HCT116 (cell line): ENCODE measurements at regions not wholly inside any gene's neighbourhood (a gene's known extent, or its start where the extent isn't known, plus 50 kb on each side); places are given as distances from the start of the nearest gene placed in this dataset.

Experiments used
- ATAC-seq: fragments of 200-7000 bp; cut with Tn5 transposase; 2 replicates; pipeline ENCODE4 v1.9.1; 2020; ENCODE audit warnings: mild to moderate bottlenecking, moderate library complexity
- BruUV-seq: library from RNA; stranded (reverse); fragments of 400-500 nt; replicated peaks from 2 replicates; lab custom pipeline; 2021; lab: Mats Ljungman, UMichigan
- CTCF ChIA-PET: fragments of 300-600 bp; sonication (Branson Sonifier 250); formaldehyde crosslinking; loops from one replicate; lab custom pipeline; 2021; ENCODE audit warnings: antibody characterized with exemption; lab: Charles Lee
- POLR2A ChIA-PET: fragments of 300-600, 350-600 bp; sonication (Branson Sonifier 250); formaldehyde crosslinking; loops from one replicate; lab custom pipeline; 2021; ENCODE audit warnings: antibody characterized with exemption; lab: Charles Lee
- RAD21 ChIA-PET, 2 experiments: fragments of 300-600 bp; sonication (Branson Sonifier 250); formaldehyde crosslinking; loops; one replicate each; lab custom pipeline; 2023; ENCODE audit warnings: low total read pairs in 2 of 2; ENCODE audit not compliant: uncharacterized antibody in 2 of 2, unreplicated experiment in 2 of 2, low non-redundant PET in 1 of 2; lab: Charles Lee
- DNase-seq: peaks from one replicate; pipeline ENCODE4 v3.0.0-alpha.2; 2010; ENCODE audit warnings: low read depth, low spot score
- H2AFZ ChIP-seq: fragments of 200-600 bp; shearing (Covaris generic), sonication (generic); 2 replicates; pipeline ENCODE4 v1.6.1; 2017; ENCODE audit warnings: low read depth, mixed run types, mixed read lengths, antibody characterized with exemption, low read length; ENCODE audit not compliant: poor library complexity, severe bottlenecking
- H3K27ac ChIP-seq: 2 replicates; pipeline ENCODE4 v1.5.1; 2012; ENCODE audit warnings: low read depth, low read length
- H3K27me3 ChIP-seq: fragments of 200-600 bp; sonication (generic); 2 replicates; pipeline ENCODE4 v1.6.1; 2016; ENCODE audit warnings: mixed run types, low read length, mixed read lengths; ENCODE audit not compliant: insufficient read depth
- H3K36me3 ChIP-seq, 2 experiments: fragments of 200-500 bp in 1 of 2; fragments of 200-600 bp in 1 of 2; sonication (Bioruptor generic) in 1 of 2; sonication (generic) in 1 of 2; 2 replicates each; pipeline versions ENCODE4 v1.5.1 to v1.6.1; 2014 to 2016; ENCODE audit warnings: low read length in 2 of 2, inconsistent platforms in 1 of 2, mixed read lengths in 1 of 2, mixed run types in 1 of 2; ENCODE audit not compliant: insufficient read depth in 2 of 2, control insufficient read depth in 1 of 2
- H3K4me1 ChIP-seq, 2 experiments: fragments of 200-600 bp in 1 of 2; sonication (generic) in 1 of 2; 2 replicates each; pipeline versions ENCODE4 v1.5.1 to v1.6.1; 2012 to 2017; ENCODE audit warnings: low read length in 2 of 2, inconsistent platforms in 1 of 2, mild to moderate bottlenecking in 1 of 2, mixed read lengths in 1 of 2, mixed run types in 1 of 2, moderate library complexity in 1 of 2; ENCODE audit not compliant: insufficient read depth in 2 of 2, control insufficient read depth in 1 of 2
- H3K4me2 ChIP-seq: fragments of 200-600 bp; sonication (generic); 2 replicates; pipeline ENCODE4 v1.6.1; 2017; ENCODE audit warnings: mixed run types, low read length, mixed read lengths
- H3K4me3 ChIP-seq, 2 experiments: fragments of 200-600 bp in 1 of 2; sonication (generic) in 1 of 2; replicated peaks in 1 of 2; 2 replicates each; pipeline ENCODE4 v1.5.1; 2011 to 2016; ENCODE audit warnings: low read length in 2 of 2, control low read depth in 1 of 2, low read depth in 1 of 2, mild to moderate bottlenecking in 1 of 2, mixed read lengths in 1 of 2, mixed run types in 1 of 2
- H3K79me2 ChIP-seq: fragments of 200-600 bp; sonication (generic); 2 replicates; pipeline ENCODE4 v1.6.1; 2017; ENCODE audit warnings: mild to moderate bottlenecking, mixed run types, low read length, moderate library complexity, mixed read lengths; ENCODE audit not compliant: insufficient read depth
- H3K9ac ChIP-seq: fragments of 200-600 bp; sonication (generic); 2 replicates; pipeline ENCODE4 v1.6.1; 2016; ENCODE audit warnings: low read length, mixed read lengths
- H3K9me2 ChIP-seq: fragments of 200-600 bp; sonication (generic), shearing (Covaris generic); 2 replicates; pipeline ENCODE4 v1.6.1; 2017; ENCODE audit warnings: mixed run types, mild to moderate bottlenecking, moderate library complexity; ENCODE audit not compliant: insufficient read depth
- H3K9me3 ChIP-seq, 2 experiments: fragments of 200-500 bp in 1 of 2; fragments of 200-600 bp in 1 of 2; sonication (Bioruptor generic) in 1 of 2; sonication (generic) in 1 of 2; 2 replicates each; pipeline ENCODE4 v1.6.1; 2014 to 2017; ENCODE audit warnings: low read length in 2 of 2, mixed read lengths in 2 of 2, inconsistent platforms in 1 of 2, low read depth in 1 of 2, mild to moderate bottlenecking in 1 of 2, mixed run types in 1 of 2, moderate library complexity in 1 of 2; ENCODE audit not compliant: control insufficient read depth in 1 of 2, insufficient read depth in 1 of 2
- H4K20me1 ChIP-seq: fragments of 200-600 bp; sonication (generic), shearing (Covaris generic); 2 replicates; pipeline ENCODE4 v1.6.1; 2017; ENCODE audit warnings: mixed run types, mild to moderate bottlenecking, moderate library complexity; ENCODE audit not compliant: insufficient read depth
- EGR1 ChIP-seq: IDR thresholded peaks from 2 replicates; pipeline ENCODE4 v1.6.1; 2012; ENCODE audit warnings: low read depth
- ELF1 ChIP-seq: IDR thresholded peaks from 2 replicates; pipeline ENCODE4 v1.6.1; 2012; ENCODE audit warnings: low read depth, borderline replicate concordance
- EZH2 ChIP-seq: fragments of 200-600 bp; sonication (generic); IDR thresholded peaks from 2 replicates; pipeline ENCODE4 v1.6.1; 2017; ENCODE audit warnings: antibody characterized with exemption, mixed run types
- EZH2phosphoT487 ChIP-seq: fragments of 200-600 bp; IDR thresholded peaks from 2 replicates; pipeline ENCODE4 v1.6.1; 2018; ENCODE audit warnings: antibody characterized with exemption, borderline replicate concordance
- JUND ChIP-seq: IDR thresholded peaks from 2 replicates; pipeline ENCODE4 v1.6.1; 2012
- POLR2A ChIP-seq: IDR thresholded peaks from 2 replicates; pipeline ENCODE4 v1.7.0; 2011; ENCODE audit warnings: borderline replicate concordance; ENCODE audit not compliant: insufficient read depth, insufficient read length; ENCODE audit errors: extremely low read depth
- POLR2AphosphoS5 ChIP-seq: IDR thresholded peaks from 2 replicates; pipeline ENCODE4 v1.6.1; 2011; ENCODE audit warnings: mild to moderate bottlenecking, low read depth, low read length, moderate library complexity
- RAD21 ChIP-seq: IDR thresholded peaks from 2 replicates; pipeline ENCODE4 v1.6.1; 2012; ENCODE audit warnings: low read depth, mild to moderate bottlenecking
- SIN3A ChIP-seq: IDR thresholded peaks from 2 replicates; pipeline ENCODE4 v1.6.1; 2012; ENCODE audit warnings: low read depth
- SP1 ChIP-seq: IDR thresholded peaks from 2 replicates; pipeline ENCODE4 v1.6.1; 2012; ENCODE audit warnings: low read depth
- SRF ChIP-seq: IDR thresholded peaks from 2 replicates; pipeline ENCODE4 v1.6.1; 2012; ENCODE audit warnings: low read depth
- TCF7L2 ChIP-seq: IDR thresholded peaks from 2 replicates; pipeline ENCODE4 v1.7.0; 2011; ENCODE audit warnings: borderline replicate concordance, inconsistent platforms; ENCODE audit not compliant: insufficient read depth, insufficient read length; ENCODE audit errors: extremely low read depth
- YY1 ChIP-seq: IDR thresholded peaks from 2 replicates; pipeline ENCODE4 v1.6.1; 2011; ENCODE audit warnings: low read length, low read depth, moderate library complexity, mild to moderate bottlenecking; ENCODE audit not compliant: insufficient replicate concordance; ENCODE audit errors: extremely low read depth
- ZFX ChIP-seq: fragments of 450-650 bp; IDR thresholded peaks from 2 replicates; pipeline ENCODE4 v1.6.1; 2017
- ZNF274 ChIP-seq: fragments of 200-500 bp; sonication (Bioruptor generic); IDR thresholded peaks from 2 replicates; pipeline ENCODE4 v1.6.1; 2014; ENCODE audit warnings: mild to moderate bottlenecking, low read depth, low read length, inconsistent platforms
- intact Hi-C: fragments of 100-400 bp; cut with micrococcal nuclease; formaldehyde crosslinking; loops from 2 replicates; pipeline ENCODE4 v1.10.0; 2022
- TF ChIP-seq, protein P1 (sequence below): IDR thresholded peaks from 2 replicates; pipeline ENCODE4 v1.6.1; 2012
- TF ChIP-seq, protein P2 (sequence below), 3 experiments: fragments of 200-600 bp in 1 of 3; sonication (generic) in 1 of 3; IDR thresholded peaks in 2 of 3; conservative IDR thresholded peaks in 1 of 3; 2 replicates each; pipeline ENCODE4 v1.5.1; 2012 to 2017; ENCODE audit warnings: low read depth in 2 of 3, low read length in 2 of 3, antibody characterized with exemption in 1 of 3, borderline replicate concordance in 1 of 3, control low read depth in 1 of 3, mild to moderate bottlenecking in 1 of 3, mixed read lengths in 1 of 3, mixed run types in 1 of 3, moderate library complexity in 1 of 3; ENCODE audit not compliant: insufficient read depth in 1 of 3
- TF ChIP-seq, protein P3 (sequence below): IDR thresholded peaks from 2 replicates; pipeline ENCODE4 v1.6.1; 2011; ENCODE audit warnings: mild to moderate bottlenecking, low read length, moderate library complexity; ENCODE audit not compliant: insufficient replicate concordance; ENCODE audit errors: extremely low read depth

DNA sequence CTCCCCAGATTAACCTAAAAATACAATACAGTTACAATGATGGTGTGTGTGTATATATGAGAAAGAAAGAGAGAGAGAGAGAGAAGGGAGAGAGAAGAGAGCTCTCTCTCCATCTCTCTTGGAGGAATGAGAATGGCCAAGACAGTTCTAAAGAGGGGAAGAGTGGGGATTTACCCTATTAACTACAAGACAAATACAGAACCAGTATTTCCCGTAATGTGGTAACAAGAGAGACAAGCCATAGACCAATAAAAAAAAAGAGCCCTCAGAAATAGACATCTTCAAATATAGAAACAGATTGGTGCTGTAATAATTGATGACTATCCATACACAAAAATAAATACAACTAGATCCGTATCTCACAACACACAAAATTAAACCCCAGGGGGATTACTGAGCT lies 87.0 kb downstream of the NSMCE3 start (continued):
- TF ChIP-seq YY1 (no peak), ELF1 (no peak), POLR2A (no peak), SIN3A (no peak), EZH2phosphoT487 (no peak), EZH2 (no peak), POLR2AphosphoS5 (no peak), EGR1 (no peak), JUND (no peak)
- TF ChIP-seq, protein P1, sequence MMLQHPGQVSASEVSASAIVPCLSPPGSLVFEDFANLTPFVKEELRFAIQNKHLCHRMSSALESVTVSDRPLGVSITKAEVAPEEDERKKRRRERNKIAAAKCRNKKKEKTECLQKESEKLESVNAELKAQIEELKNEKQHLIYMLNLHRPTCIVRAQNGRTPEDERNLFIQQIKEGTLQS = no peak

DNA sequence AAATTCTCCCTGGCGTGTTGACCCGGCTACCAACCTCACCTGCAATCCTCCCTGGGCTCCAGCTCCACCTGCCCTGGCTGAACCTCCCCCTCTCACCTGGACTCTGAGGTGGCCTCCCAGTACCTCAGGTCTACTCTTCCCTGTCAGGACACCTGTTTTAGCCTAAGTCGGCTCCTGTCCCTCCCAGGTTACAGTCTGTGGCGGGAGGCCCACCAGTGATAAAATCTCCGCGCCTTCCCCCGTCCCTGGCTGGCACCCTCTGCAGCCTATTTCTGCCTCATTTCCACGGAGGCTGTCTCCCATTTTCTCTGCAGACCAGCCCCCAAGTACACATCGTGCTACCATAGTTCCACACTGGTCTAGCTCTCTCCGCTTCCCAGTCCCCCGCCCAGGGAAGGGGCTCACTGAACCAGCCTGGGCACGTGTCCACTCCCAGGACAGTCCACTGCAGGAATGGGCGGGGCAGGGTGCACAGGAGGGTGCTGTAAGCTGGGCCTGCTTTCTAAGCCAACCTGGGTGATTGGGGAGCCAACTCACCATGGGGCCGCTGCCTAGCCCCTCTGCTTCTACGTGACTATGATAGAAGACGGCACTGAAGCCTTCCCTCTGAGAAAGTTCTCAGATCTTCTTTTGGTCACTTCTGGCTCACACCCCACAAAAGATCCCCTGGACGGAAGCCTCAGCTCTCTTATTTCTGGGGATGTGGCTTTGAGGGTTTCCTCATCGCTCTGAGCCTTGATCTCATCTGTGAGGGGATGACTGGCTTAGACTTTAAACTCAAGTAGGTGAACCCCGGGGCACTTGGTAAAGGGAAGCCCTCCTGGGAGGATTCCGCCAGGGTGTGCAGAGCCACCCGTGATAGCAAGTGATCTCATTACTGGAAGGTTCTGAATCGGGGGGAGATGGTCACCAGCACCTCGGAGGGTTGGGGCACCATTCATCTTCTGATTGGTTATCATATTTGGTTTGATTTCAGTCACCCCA lies 96.6 kb downstream of the NSMCE3 start:
- RAD21 ChIA-PET = no interaction called here
- DNase-seq (no peak), ATAC-seq (no peak)
- no peaks in the 10 kb centered on the region for H3K9me2 ChIP-seq
- no peaks in the 10 kb centered on the region for H3K36me3 ChIP-seq
- no TSS peak for BruUV-seq
- no peaks in the 10 kb centered on the region for H3K79me2 ChIP-seq
- POLR2A ChIA-PET = no interaction called here
- intact Hi-C loops = no loop called here
- H4K20me1 ChIP-seq = no peaks in the 10 kb centered on the region
- CTCF ChIA-PET = no interaction called here
- no peak overlapping the region for H3K9ac ChIP-seq
- no peak overlapping the region for H3K4me2 ChIP-seq
- H3K27ac ChIP-seq = no peak overlapping the region
- no peaks in the 10 kb centered on the region for H3K4me1 ChIP-seq
- H3K4me3 ChIP-seq = no peak overlapping the region
- no peak overlapping the region for H2AFZ ChIP-seq
- H3K9me3 ChIP-seq = no peaks in the 10 kb centered on the region
- H3K27me3 ChIP-seq = peaks cover 51% of the 10 kb centered on the region
- no peak for TF ChIP-seq TCF7L2
- TF ChIP-seq SRF = no peak
- TF ChIP-seq ZFX = no peak
- TF ChIP-seq SP1 = no peak
- TF ChIP-seq RAD21 = no peak
- TF ChIP-seq EZH2phosphoT487 = no peak
- no peak for TF ChIP-seq EGR1
- TF ChIP-seq, protein P2, sequence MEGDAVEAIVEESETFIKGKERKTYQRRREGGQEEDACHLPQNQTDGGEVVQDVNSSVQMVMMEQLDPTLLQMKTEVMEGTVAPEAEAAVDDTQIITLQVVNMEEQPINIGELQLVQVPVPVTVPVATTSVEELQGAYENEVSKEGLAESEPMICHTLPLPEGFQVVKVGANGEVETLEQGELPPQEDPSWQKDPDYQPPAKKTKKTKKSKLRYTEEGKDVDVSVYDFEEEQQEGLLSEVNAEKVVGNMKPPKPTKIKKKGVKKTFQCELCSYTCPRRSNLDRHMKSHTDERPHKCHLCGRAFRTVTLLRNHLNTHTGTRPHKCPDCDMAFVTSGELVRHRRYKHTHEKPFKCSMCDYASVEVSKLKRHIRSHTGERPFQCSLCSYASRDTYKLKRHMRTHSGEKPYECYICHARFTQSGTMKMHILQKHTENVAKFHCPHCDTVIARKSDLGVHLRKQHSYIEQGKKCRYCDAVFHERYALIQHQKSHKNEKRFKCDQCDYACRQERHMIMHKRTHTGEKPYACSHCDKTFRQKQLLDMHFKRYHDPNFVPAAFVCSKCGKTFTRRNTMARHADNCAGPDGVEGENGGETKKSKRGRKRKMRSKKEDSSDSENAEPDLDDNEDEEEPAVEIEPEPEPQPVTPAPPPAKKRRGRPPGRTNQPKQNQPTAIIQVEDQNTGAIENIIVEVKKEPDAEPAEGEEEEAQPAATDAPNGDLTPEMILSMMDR (IDR thresholded peaks at IDR 0.05 in 2 of 3, conservative IDR thresholded peaks at IDR 0.05 in 1 of 3; ENCODE audit: borderline replicate concordance in 1 of 3, insufficient read depth in 1 of 3, low read depth in 2 of 3, low read length in 2 of 3) = no peak
- no peak for TF ChIP-seq POLR2A
- TF ChIP-seq, protein P3, sequence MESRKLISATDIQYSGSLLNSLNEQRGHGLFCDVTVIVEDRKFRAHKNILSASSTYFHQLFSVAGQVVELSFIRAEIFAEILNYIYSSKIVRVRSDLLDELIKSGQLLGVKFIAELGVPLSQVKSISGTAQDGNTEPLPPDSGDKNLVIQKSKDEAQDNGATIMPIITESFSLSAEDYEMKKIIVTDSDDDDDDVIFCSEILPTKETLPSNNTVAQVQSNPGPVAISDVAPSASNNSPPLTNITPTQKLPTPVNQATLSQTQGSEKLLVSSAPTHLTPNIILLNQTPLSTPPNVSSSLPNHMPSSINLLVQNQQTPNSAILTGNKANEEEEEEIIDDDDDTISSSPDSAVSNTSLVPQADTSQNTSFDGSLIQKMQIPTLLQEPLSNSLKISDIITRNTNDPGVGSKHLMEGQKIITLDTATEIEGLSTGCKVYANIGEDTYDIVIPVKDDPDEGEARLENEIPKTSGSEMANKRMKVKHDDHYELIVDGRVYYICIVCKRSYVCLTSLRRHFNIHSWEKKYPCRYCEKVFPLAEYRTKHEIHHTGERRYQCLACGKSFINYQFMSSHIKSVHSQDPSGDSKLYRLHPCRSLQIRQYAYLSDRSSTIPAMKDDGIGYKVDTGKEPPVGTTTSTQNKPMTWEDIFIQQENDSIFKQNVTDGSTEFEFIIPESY = no peak
- TF ChIP-seq ELF1 = no peak
- no peak for TF ChIP-seq ZNF274
- no peak for TF ChIP-seq SIN3A
